Mammary epithelial cell (primary cell): ENCODE measurements at regions not wholly inside any gene's neighbourhood (a gene's known extent, or its start where the extent isn't known, plus 50 kb on each side); places are given as distances from the start of the nearest gene placed in this dataset.

ENCODE experiments used
- CTCF ChIP-seq, 2 donors: IDR thresholded peaks in 1 of 2; conservative IDR thresholded peaks in 1 of 2; 2 replicates each; pipeline ENCODE4 v1.5.1; 2011 to 2012; ENCODE audit warnings: inconsistent platforms in 2 of 2, low read length in 2 of 2, mild to moderate bottlenecking in 2 of 2, control low read depth in 1 of 2, low read depth in 1 of 2; ENCODE audit not compliant: insufficient read depth in 1 of 2; ENCODE audit errors: extremely low read depth in 1 of 2
- EZH2 ChIP-seq: IDR thresholded peaks from 2 replicates; pipeline ENCODE4 v1.6.1; 2012; ENCODE audit warnings: low read length, inconsistent platforms, borderline replicate concordance

DNA sequence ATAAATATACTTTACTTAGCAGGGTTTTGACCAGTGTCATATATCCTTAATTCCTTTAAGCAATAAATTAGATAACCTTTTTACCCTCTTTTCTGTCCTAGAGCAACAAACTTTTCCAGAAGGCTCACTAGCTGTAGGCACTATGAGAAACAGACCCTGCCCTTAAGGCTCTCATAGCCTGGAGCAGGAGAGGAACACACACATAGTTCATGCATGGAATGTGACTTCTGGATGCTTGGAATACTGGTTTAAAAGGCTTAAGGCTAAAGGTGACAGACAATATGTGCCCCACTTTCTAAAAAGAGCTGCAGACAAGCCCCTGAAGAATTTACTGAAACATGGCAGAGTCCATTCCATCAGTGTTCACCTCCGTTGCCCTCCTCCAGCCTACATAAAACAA lies 237.2 kb downstream of the TTC8 start:
- TF ChIP-seq CTCF (conservative IDR thresholded peaks at IDR 0.05 in 1 of 2, IDR thresholded peaks at IDR 0.05 in 1 of 2; ENCODE audit: extremely low read depth in 1 of 2, insufficient read depth in 1 of 2, low read depth in 1 of 2, low read length in 2 of 2) (no peak), EZH2 (no peak)
